MM.1S (cell line): ENCODE measurements at regions not wholly inside any gene's neighbourhood (a gene's known extent, or its start where the extent isn't known, plus 50 kb on each side); places are given as distances from the start of the nearest gene placed in this dataset.
A peak's percentile ranks its signal among the peaks of the same experiment; 100 is the strongest.

Source experiments
- DNase-seq: peaks from one replicate; pipeline ENCODE4 v3.0.0-alpha.2; 2015
- H2AFZ ChIP-seq: fragments of 300-600 bp; sonication (generic); 2 replicates; pipeline ENCODE4 v1.6.0; 2016; ENCODE audit warnings: antibody characterized with exemption, low read length
- H3F3A ChIP-seq: fragments of 300-600 bp; sonication (generic); 2 replicates; pipeline ENCODE4 v1.6.1; 2016; ENCODE audit warnings: mild to moderate bottlenecking, antibody characterized with exemption, low read length, moderate library complexity, mixed read lengths; ENCODE audit not compliant: insufficient read depth
- H3K27ac ChIP-seq: fragments of 300-600 bp; sonication (generic); 2 replicates; pipeline ENCODE4 v1.5.1; 2016; ENCODE audit warnings: mild to moderate bottlenecking, low read length
- H3K27me3 ChIP-seq: fragments of 300-600 bp; sonication (generic); replicated peaks from 2 replicates; pipeline ENCODE4 v1.6.0; 2016; ENCODE audit warnings: low read length; ENCODE audit not compliant: insufficient read depth
- H3K36me3 ChIP-seq: fragments of 300-600 bp; sonication (generic); replicated peaks from 2 replicates; pipeline ENCODE4 v1.6.1; 2016; ENCODE audit warnings: mild to moderate bottlenecking, low read length, mixed read lengths; ENCODE audit not compliant: insufficient read depth
- H3K4me1 ChIP-seq: fragments of 300-600 bp; sonication (generic); 2 replicates; pipeline ENCODE4 v1.6.1; 2016; ENCODE audit warnings: low read length, mixed read lengths
- H3K4me2 ChIP-seq: fragments of 300-600 bp; sonication (generic); 2 replicates; pipeline ENCODE4 v1.6.0; 2016; ENCODE audit warnings: low read depth, low read length
- H3K4me3 ChIP-seq: fragments of 300-600 bp; sonication (generic); 2 replicates; pipeline ENCODE4 v1.5.1; 2016; ENCODE audit warnings: low read length, mixed read lengths
- H3K79me2 ChIP-seq: fragments of 300-600 bp; sonication (generic); 2 replicates; pipeline ENCODE4 v1.6.1; 2016; ENCODE audit warnings: mixed run types, low read length, mixed read lengths
- H3K9ac ChIP-seq: fragments of 300-600 bp; sonication (generic); 2 replicates; pipeline ENCODE4 v1.6.1; 2016; ENCODE audit warnings: low read length, mixed read lengths
- H3K9me2 ChIP-seq: fragments of 300-600 bp; sonication (generic); replicated peaks from 2 replicates; pipeline ENCODE4 v1.6.1; 2016; ENCODE audit warnings: mild to moderate bottlenecking, low read length, mixed read lengths; ENCODE audit not compliant: insufficient read depth
- H3K9me3 ChIP-seq: fragments of 300-600 bp; sonication (generic); replicated peaks from 2 replicates; pipeline ENCODE4 v1.6.1; 2016; ENCODE audit warnings: mild to moderate bottlenecking, low read length, mixed read lengths; ENCODE audit not compliant: insufficient read depth
- H4K20me1 ChIP-seq: fragments of 300-600 bp; sonication (generic); 2 replicates; pipeline ENCODE4 v1.6.1; 2016; ENCODE audit warnings: mild to moderate bottlenecking, low read length, moderate library complexity, mixed read lengths; ENCODE audit not compliant: insufficient read depth
- EZH2 ChIP-seq: fragments of 300-600 bp; sonication (generic); optimal IDR thresholded peaks from 2 replicates; pipeline ENCODE3; 2017; ENCODE audit warnings: low read depth, mild to moderate bottlenecking, antibody characterized with exemption, low read length, mixed read lengths
- EZH2phosphoT487 ChIP-seq: fragments of 300-600 bp; sonication (generic); IDR thresholded peaks from 2 replicates; pipeline ENCODE4 v1.6.1; 2018; ENCODE audit warnings: antibody characterized with exemption, low read length
- TF ChIP-seq, protein P1 (sequence below): fragments of 300-600 bp; sonication (generic); IDR thresholded peaks from 2 replicates; pipeline ENCODE4 v1.5.1; 2016; ENCODE audit warnings: antibody characterized with exemption, low read length, mixed read lengths

DNA sequence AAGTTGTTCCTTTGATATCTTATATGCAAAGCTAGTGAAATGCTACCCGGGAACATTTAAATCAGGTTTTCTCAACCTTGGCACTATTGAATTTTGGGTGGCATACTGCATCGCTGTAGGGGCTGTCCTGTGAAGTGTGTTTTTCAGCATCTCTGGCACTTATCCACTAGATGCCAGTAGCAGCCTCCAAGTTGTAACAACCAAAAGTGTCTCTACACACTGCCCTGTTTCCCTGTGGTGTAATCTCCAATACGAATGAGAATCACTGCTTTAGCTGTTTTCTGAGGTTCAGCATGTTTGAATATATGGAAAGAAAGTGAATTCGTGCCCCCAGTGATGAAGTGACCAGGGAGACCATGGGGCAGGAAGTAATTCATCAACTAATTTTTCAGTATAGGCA is 551.6 kb upstream of the PRKX start:
- Histone ChIP-seq H4K20me1 (no peaks in the 10 kb centered on the region), H3K4me1 (no peaks in the 10 kb centered on the region), H3K36me3 (no peaks in the 10 kb centered on the region), H3K4me2 (no peak overlapping the region), H3K4me3 (no peak overlapping the region), H3K9ac (no peak overlapping the region), H3K27ac (no peak overlapping the region), H3K9me3 (no peaks in the 10 kb centered on the region), H3K9me2 (no peaks in the 10 kb centered on the region), H3F3A (no peaks in the 10 kb centered on the region), H3K27me3 (no peaks in the 10 kb centered on the region), H3K79me2 (no peaks in the 10 kb centered on the region), H2AFZ (no peak overlapping the region)
- TF ChIP-seq EZH2 (no peak), EZH2phosphoT487 (no peak)
- TF ChIP-seq, protein P1, sequence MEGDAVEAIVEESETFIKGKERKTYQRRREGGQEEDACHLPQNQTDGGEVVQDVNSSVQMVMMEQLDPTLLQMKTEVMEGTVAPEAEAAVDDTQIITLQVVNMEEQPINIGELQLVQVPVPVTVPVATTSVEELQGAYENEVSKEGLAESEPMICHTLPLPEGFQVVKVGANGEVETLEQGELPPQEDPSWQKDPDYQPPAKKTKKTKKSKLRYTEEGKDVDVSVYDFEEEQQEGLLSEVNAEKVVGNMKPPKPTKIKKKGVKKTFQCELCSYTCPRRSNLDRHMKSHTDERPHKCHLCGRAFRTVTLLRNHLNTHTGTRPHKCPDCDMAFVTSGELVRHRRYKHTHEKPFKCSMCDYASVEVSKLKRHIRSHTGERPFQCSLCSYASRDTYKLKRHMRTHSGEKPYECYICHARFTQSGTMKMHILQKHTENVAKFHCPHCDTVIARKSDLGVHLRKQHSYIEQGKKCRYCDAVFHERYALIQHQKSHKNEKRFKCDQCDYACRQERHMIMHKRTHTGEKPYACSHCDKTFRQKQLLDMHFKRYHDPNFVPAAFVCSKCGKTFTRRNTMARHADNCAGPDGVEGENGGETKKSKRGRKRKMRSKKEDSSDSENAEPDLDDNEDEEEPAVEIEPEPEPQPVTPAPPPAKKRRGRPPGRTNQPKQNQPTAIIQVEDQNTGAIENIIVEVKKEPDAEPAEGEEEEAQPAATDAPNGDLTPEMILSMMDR, result no peak
- no peak for DNase-seq

DNA sequence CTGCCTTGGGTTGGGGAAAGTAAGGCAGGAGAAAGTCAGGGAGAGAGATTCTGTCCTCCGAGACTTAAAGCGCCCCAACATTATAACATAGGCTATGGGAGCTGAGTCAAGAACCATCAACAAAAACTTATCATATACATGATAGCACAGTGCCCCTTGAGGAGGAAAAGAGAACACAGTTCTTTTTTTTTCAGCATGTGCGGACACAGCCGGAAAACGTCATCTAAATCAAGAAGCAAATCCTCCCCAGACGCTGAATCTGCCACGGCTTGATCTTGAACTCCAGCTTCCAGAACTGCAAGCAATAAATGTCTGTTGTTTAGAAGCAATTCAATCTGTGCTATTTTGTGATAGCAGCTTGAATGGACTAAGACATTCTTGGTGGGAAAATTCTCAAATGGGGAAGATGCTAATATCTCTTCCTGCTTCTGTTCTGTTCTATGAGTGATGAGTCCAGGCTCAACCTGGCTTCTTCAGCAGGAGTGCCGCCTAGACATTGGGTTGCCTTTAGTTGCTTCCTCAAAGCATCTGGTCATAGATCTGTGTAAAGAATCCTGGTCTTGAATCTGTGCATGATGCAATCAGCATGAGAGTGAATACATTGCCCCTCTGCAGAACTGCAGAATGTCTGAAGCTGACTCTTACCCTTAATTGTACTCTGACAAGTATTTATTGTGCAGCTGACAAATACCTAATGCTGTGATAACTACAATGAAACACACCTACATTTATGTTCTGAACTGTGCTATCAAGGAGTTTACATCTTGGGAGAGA is 549.8 kb upstream of the PRKX start:
- no peak overlapping the region for H3K27ac ChIP-seq
- no peak for TF ChIP-seq EZH2
- TF ChIP-seq, protein P1, result no peak
- TF ChIP-seq EZH2phosphoT487, result no peak
- H3K4me1 ChIP-seq, result no peaks in the 10 kb centered on the region
- H3K9ac ChIP-seq, result no peak overlapping the region
- no peaks in the 10 kb centered on the region for H3F3A ChIP-seq
- no peak overlapping the region for H2AFZ ChIP-seq
- H4K20me1 ChIP-seq, result no peaks in the 10 kb centered on the region
- H3K79me2 ChIP-seq, result no peaks in the 10 kb centered on the region
- no peak overlapping the region for H3K4me2 ChIP-seq
- no peaks in the 10 kb centered on the region for H3K36me3 ChIP-seq
- no peak overlapping the region for H3K4me3 ChIP-seq
- DNase-seq, result no peak
- H3K27me3 ChIP-seq, result no peaks in the 10 kb centered on the region
- no peaks in the 10 kb centered on the region for H3K9me3 ChIP-seq
- H3K9me2 ChIP-seq, result no peaks in the 10 kb centered on the region

DNA sequence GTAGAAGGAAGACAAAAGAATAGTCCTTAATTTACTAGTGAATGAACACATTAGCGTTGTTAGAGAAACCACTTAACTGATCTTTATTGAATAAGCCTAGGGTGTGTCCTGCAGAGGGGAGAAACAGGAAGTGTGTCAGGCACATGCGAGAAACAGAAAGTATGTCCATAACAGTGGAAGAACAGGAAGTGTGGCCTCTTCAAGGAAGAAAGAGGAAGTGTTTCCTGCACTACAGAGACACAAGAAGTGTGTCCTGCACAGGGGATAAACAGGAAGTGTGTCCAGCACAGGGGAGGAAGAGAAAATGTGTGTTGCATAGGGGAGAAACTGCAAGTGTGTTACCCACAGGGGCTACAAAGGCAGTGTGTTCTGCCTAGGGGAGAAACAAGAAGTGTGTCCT is 539.6 kb upstream of the PRKX start:
- Histone ChIP-seq H3K9me3 (no peaks in the 10 kb centered on the region), H2AFZ (peak overlapping the region; percentile 45), H4K20me1 (no peaks in the 10 kb centered on the region), H3K4me3 (no peak overlapping the region), H3F3A (peaks cover 2% of the 10 kb centered on the region; the same call in 1 of the 2 replicates), H3K9ac (no peak overlapping the region), H3K27ac (no peak overlapping the region), H3K4me1 (no peaks in the 10 kb centered on the region), H3K79me2 (no peaks in the 10 kb centered on the region), H3K9me2 (no peaks in the 10 kb centered on the region), H3K27me3 (no peaks in the 10 kb centered on the region), H3K4me2 (0 out of 2 replicates have a peak overlapping the region, but pooled peaks have one; percentile 37), H3K36me3 (no peaks in the 10 kb centered on the region)
- DNase-seq, result peak; percentile 7
- no peak for TF ChIP-seq EZH2phosphoT487
- TF ChIP-seq EZH2, result no peak
- TF ChIP-seq, protein P1, result no peak
